Cardiac muscle cell (in vitro differentiated cells and primary cell): ENCODE measurements at regions not wholly inside any gene's neighbourhood (a gene's known extent, or its start where the extent isn't known, plus 50 kb on each side); places are given as distances from the start of the nearest gene placed in this dataset.
"Not testable (repeated sequence)": the region's sequence is repeated elsewhere in the genome, so short reads cannot be mapped to it uniquely, and the experiment has no call there.

Source experiments
- DNase-seq, 2 donors: peaks; one replicate each; pipeline versions ENCODE4 v3.0.0 to v3.0.0-alpha.2; 2010 to 2017; ENCODE audit warnings: low read depth in 1 of 2, low spot score in 1 of 2
- H3K27ac ChIP-seq: fragments of 200-600 bp; sonication (generic); 2 replicates; pipeline ENCODE4 v1.5.1; 2016
- H3K27me3 ChIP-seq: fragments of 200-600 bp; sonication (generic); 2 replicates; pipeline ENCODE4 v1.6.0; 2016; ENCODE audit warnings: control low read depth
- H3K36me3 ChIP-seq: fragments of 200-600 bp; sonication (generic); 2 replicates; pipeline ENCODE4 v1.5.1; 2016; ENCODE audit warnings: control low read depth
- H3K4me1 ChIP-seq: fragments of 200-600 bp; sonication (generic); 2 replicates; pipeline ENCODE4 v1.8.1; 2017; ENCODE audit warnings: low read depth, mild to moderate bottlenecking, mixed run types
- H3K4me3 ChIP-seq: fragments of 200-600 bp; sonication (generic); 2 replicates; pipeline ENCODE4 v1.5.1; 2016; ENCODE audit warnings: mild to moderate bottlenecking
- H3K9me3 ChIP-seq: fragments of 200-600 bp; sonication (generic); 2 replicates; pipeline ENCODE4 v1.5.1; 2017; ENCODE audit warnings: low read depth, mild to moderate bottlenecking, control low read depth
- CTCF ChIP-seq: IDR thresholded peaks from 2 replicates; pipeline ENCODE4 v1.5.1; 2012; ENCODE audit warnings: low read depth, mild to moderate bottlenecking, low read length

DNA sequence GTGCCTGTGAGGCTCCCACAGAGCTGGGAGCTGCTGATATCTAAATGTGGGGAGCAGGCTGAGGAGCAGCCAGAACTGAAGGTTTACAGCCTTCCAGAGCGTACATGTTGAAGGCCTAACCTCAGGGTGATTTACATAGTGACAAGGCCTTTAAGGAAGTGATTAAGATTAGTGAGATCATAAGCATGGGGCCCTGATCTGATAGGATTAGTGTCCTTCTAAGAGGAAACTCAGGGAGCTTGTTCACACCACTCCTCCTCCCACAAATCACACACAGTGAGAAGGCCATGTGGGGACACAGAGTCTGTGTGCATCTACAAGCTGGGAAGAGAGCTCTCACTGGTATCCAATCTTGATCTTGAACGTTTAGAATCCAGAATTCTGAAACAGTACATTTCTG is 92.3 kb upstream of the NBPF6 start:
- TF ChIP-seq CTCF = no peak
- no peaks in the 10 kb centered on the region for H3K4me1 ChIP-seq
- no peak for DNase-seq
- no peak overlapping the region for H3K27ac ChIP-seq
- H3K9me3 ChIP-seq = no peaks in the 10 kb centered on the region
- no peak overlapping the region for H3K4me3 ChIP-seq
- no peaks in the 10 kb centered on the region for H3K27me3 ChIP-seq
- no peaks in the 10 kb centered on the region for H3K36me3 ChIP-seq

- not testable (repeated sequence) for DNase-seq, H3K36me3 ChIP-seq
These were observed 69.9 kb upstream of the NBPF6 start for GRCh38 chr1:108380059-108380832.

More at GRCh38 chr1:108380059-108380832, 69.9 kb upstream of the NBPF6 start:
- not testable (repeated sequence) for H3K4me1 ChIP-seq, H3K27ac ChIP-seq, H3K4me3 ChIP-seq, H3K9me3 ChIP-seq, H3K27me3 ChIP-seq
